DND-41 (cell line): ENCODE measurements at regions not wholly inside any gene's neighbourhood (a gene's known extent, or its start where the extent isn't known, plus 50 kb on each side); places are given as distances from the start of the nearest gene placed in this dataset.

ENCODE experiments used
- ATAC-seq: fragments of 200-7000 bp; cut with Tn5 transposase; 3 replicates; pipeline ENCODE4 v1.9.1; 2021; ENCODE audit warnings: low read depth; ENCODE audit not compliant: insufficient read depth
- DNase-seq: peaks from one replicate; pipeline ENCODE4 v3.0.0-alpha.2; 2020
- H2AFZ ChIP-seq: 2 replicates; pipeline ENCODE4 v1.6.0; 2012; ENCODE audit warnings: low read depth, low read length
- H3K27ac ChIP-seq: 2 replicates; pipeline ENCODE4 v1.5.1; 2012; ENCODE audit warnings: low read length, inconsistent platforms
- H3K27me3 ChIP-seq: fragments of 200-600 bp; sonication (generic); 2 replicates; pipeline ENCODE4 v1.6.0; 2012; ENCODE audit warnings: low read length, mild to moderate bottlenecking, inconsistent platforms; ENCODE audit not compliant: insufficient read depth, poor library complexity
- H3K36me3 ChIP-seq: 2 replicates; pipeline ENCODE4 v1.5.1; 2012; ENCODE audit warnings: low read length, inconsistent platforms; ENCODE audit not compliant: insufficient read depth
- H3K4me1 ChIP-seq: 2 replicates; pipeline ENCODE4 v1.5.1; 2012; ENCODE audit warnings: mild to moderate bottlenecking, low read length; ENCODE audit not compliant: insufficient read depth
- H3K4me2 ChIP-seq: 2 replicates; pipeline ENCODE4 v1.6.0; 2012; ENCODE audit warnings: mild to moderate bottlenecking, moderate library complexity, low read length, inconsistent platforms; ENCODE audit not compliant: insufficient read depth
- H3K4me3 ChIP-seq, 2 experiments: fragments of 200-600 bp in 1 of 2; shearing (Covaris generic) in 1 of 2; 2 replicates each; pipeline ENCODE4 v1.5.1; 2012 to 2016; ENCODE audit warnings: inconsistent platforms in 2 of 2, low read length in 2 of 2, mild to moderate bottlenecking in 2 of 2, low read depth in 1 of 2, moderate library complexity in 1 of 2
- H3K79me2 ChIP-seq: 2 replicates; pipeline ENCODE4 v1.6.0; 2012; ENCODE audit warnings: low read length, inconsistent platforms; ENCODE audit not compliant: insufficient read depth
- H3K9ac ChIP-seq: 2 replicates; pipeline ENCODE4 v1.6.0; 2012; ENCODE audit warnings: low read depth, mild to moderate bottlenecking, inconsistent platforms, low read length, moderate library complexity
- H3K9me3 ChIP-seq: 2 replicates; pipeline ENCODE4 v1.5.1; 2012; ENCODE audit warnings: low read length, moderate library complexity, mild to moderate bottlenecking, inconsistent platforms; ENCODE audit not compliant: insufficient read depth, severe bottlenecking
- H4K20me1 ChIP-seq: 2 replicates; pipeline ENCODE4 v1.6.0; 2012; ENCODE audit warnings: low read length; ENCODE audit not compliant: insufficient read depth
- CTCF ChIP-seq: IDR thresholded peaks from 2 replicates; pipeline ENCODE4 v1.5.1; 2012; ENCODE audit warnings: borderline replicate concordance, low read length, moderate library complexity, mild to moderate bottlenecking; ENCODE audit not compliant: poor library complexity, severe bottlenecking; ENCODE audit errors: extremely low read depth
- EZH2 ChIP-seq: IDR thresholded peaks from 3 replicates; pipeline ENCODE4 v1.6.1; 2012; ENCODE audit warnings: borderline replicate concordance, low read depth, mild to moderate bottlenecking, moderate library complexity, low read length, inconsistent platforms; ENCODE audit not compliant: severe bottlenecking

DNA sequence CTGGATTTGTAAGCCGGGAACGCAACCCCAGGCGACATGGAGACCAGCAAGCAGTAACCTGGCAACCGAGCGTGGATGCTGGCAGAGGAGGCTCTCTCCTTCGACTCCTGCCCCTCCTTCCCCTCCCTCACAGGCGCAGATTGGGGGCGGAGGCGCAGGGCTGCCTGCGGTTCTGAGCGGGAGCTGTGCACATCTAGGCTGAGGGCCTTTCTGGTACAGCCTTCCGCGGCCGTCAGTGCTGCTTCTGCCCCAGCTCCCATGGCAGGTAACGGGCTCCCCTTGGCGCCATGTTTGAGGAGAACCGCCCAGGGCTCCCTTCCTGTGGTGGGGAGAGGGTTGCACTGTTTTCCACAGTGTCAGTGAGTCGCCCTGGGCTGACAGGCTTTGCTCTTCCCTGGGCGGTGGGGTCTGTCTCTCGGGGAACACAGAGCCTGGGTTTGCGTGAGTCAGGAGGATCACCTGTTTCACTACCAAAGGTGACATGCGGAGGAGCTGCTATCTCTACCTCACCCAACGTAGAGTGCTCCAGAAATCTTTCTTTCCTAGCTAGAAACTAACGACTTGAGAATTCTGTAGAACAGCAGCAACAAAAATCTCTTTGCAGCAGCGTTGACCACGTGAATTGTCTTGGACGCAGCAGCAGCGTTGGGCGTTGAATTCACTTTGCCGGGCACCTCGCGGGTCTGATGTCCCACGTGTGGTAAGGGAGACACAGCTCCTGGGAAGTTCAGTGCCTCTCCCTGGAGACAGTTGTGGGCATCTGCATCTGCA is 154.8 kb upstream of the COBL start:
- Histone ChIP-seq H3K4me1 (peaks cover 10% of the 10 kb centered on the region; the same call in 1 of the 2 replicates), H3K9ac (no peak overlapping the region), H3K4me3 (no peak overlapping the region), H4K20me1 (no peaks in the 10 kb centered on the region), H3K79me2 (no peaks in the 10 kb centered on the region), H3K27me3 (no peaks in the 10 kb centered on the region), H3K4me2 (no peak overlapping the region), H3K36me3 (no peaks in the 10 kb centered on the region), H3K9me3 (no peaks in the 10 kb centered on the region), H3K27ac (no peak overlapping the region), H2AFZ (no peak overlapping the region)
- no peak for DNase-seq
- ATAC-seq: no peak
- TF ChIP-seq EZH2: no peak
- TF ChIP-seq CTCF: no peak

GRCh38 chr7:51467384-51468017 is 150.9 kb upstream of the COBL start:
- peak; percentile 58 for DNase-seq
- peak; percentile 93 for ATAC-seq
- Histone ChIP-seq H3K36me3 (no peaks in the 10 kb centered on the region), H3K9ac (no peak overlapping the region), H3K9me3 (no peaks in the 10 kb centered on the region), H2AFZ (no peak overlapping the region), H3K27me3 (no peaks in the 10 kb centered on the region), H3K4me1 (peaks cover 10% of the 10 kb centered on the region; the same call in 1 of the 2 replicates), H4K20me1 (no peaks in the 10 kb centered on the region), H3K4me3 (no peak overlapping the region), H3K27ac (no peak overlapping the region), H3K4me2 (no peak overlapping the region), H3K79me2 (no peaks in the 10 kb centered on the region)
- no peak for TF ChIP-seq CTCF
- TF ChIP-seq EZH2: no peak

GRCh38 chr7:51459809-51460208 is 143.2 kb upstream of the COBL start:
- Histone ChIP-seq H3K9ac (no peak overlapping the region), H3K4me3 (no peak overlapping the region), H3K27ac (no peak overlapping the region), H2AFZ (no peak overlapping the region), H3K27me3 (no peaks in the 10 kb centered on the region), H3K4me1 (no peaks in the 10 kb centered on the region), H4K20me1 (no peaks in the 10 kb centered on the region), H3K9me3 (no peaks in the 10 kb centered on the region), H3K36me3 (no peaks in the 10 kb centered on the region), H3K4me2 (no peak overlapping the region), H3K79me2 (no peaks in the 10 kb centered on the region)
- no peak for TF ChIP-seq EZH2
- TF ChIP-seq CTCF: no peak
- no peak for ATAC-seq
- DNase-seq: no peak
